GM20000 (cell line): ENCODE measurements at regions not wholly inside any gene's neighbourhood (a gene's known extent, or its start where the extent isn't known, plus 50 kb on each side); places are given as distances from the start of the nearest gene placed in this dataset.

ENCODE experiments used
- DNase-seq: peaks from one replicate; pipeline ENCODE4 v3.0.0; 2012; ENCODE audit warnings: low spot score
- TF ChIP-seq, protein P1 (sequence below): IDR thresholded peaks from 2 replicates; pipeline ENCODE4 v1.5.1; 2012; ENCODE audit warnings: mild to moderate bottlenecking, control low read depth; ENCODE audit errors: extremely low read depth, missing control alignments

DNA sequence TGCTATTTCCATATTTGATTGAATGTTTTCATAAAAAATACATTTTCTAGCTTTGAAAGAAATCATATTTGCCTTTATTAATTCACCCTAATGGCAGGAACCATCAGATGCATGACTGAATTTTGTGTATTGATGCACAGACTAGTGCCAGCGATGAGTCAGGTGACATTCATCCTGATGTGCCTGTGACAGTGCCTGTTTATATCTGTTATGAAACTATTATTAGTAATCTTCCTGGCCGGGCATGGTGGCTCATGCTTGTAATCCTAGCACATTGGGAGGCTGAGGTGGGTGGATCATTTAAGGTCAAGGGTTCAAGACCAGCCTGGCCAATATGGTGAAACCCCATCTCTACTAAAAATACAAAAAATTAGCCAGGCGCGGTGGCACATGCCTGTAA, 170.0 kb downstream of the TSN start:
- TF ChIP-seq, protein P1, sequence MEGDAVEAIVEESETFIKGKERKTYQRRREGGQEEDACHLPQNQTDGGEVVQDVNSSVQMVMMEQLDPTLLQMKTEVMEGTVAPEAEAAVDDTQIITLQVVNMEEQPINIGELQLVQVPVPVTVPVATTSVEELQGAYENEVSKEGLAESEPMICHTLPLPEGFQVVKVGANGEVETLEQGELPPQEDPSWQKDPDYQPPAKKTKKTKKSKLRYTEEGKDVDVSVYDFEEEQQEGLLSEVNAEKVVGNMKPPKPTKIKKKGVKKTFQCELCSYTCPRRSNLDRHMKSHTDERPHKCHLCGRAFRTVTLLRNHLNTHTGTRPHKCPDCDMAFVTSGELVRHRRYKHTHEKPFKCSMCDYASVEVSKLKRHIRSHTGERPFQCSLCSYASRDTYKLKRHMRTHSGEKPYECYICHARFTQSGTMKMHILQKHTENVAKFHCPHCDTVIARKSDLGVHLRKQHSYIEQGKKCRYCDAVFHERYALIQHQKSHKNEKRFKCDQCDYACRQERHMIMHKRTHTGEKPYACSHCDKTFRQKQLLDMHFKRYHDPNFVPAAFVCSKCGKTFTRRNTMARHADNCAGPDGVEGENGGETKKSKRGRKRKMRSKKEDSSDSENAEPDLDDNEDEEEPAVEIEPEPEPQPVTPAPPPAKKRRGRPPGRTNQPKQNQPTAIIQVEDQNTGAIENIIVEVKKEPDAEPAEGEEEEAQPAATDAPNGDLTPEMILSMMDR: no peak
- no peak for DNase-seq

DNA sequence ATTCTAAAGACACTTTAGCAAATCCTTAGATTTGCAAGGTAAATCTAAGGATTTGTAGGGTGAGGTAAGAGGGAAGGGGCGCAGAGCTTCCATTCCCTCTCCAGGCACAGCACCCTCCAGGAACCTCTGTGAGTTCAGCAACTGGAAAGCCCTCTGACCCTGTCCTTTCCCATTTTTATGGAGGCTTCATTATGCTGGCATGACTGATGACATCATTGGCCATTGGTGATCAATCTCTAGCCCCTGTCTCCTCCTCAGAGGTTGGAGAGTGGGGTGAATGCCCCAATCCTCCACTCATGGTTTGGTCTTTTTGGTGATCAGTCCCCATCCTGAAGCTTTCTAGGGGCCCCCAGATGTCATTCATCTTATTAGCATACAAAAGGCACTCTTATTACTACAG, 187.8 kb downstream of the TSN start:
- TF ChIP-seq, protein P1: no peak
- no peak for DNase-seq

DNA sequence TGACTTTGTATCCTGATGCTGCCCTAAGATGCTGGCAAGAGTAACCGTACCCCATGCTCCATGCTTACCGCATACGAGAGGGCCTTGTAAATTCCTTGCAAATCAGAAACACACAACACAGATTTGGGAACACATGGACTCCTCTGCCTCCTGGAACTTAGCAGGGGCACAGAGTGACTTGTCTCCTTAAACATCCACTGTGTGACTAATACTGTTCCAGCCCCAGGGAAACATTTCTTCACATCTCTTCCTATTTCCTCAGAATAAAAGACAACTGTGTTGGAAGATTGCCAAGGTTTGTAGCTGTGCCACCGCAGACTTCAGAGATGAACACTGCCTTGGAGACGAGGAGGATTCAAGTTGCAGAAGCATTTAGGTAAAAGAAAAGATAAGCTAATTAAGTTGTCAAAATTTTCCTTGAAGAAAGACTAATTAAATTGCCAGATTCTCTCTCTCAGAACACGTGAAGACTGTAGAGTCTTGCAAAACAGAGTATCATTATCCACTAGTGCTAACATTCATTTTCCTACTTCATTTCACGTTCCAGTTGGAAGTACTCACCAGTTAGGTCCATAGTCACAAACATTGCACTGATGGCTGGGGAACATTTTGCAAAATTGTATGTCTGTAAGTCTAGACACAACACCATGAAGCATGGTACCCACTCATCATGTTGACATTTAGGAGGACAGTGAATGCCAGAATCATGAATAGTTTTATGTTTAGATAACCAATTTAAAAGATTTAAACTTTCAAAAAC, 188.8 kb downstream of the TSN start:
- TF ChIP-seq, protein P1: no peak
- DNase-seq: no peak

DNA sequence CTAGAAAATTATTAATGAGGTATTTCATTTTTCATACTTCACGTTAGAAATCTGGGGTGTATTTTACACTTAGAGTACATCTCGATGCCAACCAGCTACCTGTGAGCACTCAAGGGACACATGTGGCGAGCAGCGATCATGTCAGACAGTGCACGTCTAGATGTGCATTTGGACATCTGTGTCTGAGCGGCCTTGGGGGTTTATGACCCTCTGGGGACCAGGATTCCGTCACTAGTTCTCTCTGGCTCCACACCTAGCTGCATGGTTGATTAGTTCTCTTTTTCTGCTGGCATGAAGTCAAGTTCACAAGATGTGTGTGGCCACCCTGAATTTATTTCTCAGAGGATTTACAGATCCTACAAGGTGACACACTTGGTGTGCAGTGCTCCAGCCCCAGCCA, 192.2 kb downstream of the TSN start:
- TF ChIP-seq, protein P1: no peak
- no peak for DNase-seq

DNA sequence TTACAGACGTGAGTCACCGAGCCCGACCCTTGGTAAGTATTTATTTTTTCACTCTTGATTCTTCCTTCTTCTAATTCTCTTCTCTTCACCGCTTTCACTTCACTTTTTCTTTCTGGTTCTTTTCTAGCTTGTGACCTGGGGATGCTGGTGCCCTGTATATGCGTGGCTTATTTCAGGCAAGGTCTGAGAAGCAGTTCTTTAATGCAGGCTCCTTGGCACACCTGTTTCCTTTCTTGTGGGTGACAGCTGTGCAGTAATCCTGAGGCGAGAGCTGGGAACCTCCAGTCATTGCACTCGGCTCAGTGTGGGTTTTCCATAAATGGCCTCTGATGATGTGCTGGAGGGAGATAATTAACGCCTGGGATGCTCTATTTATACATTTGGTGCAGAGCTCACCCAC, 193.8 kb downstream of the TSN start:
- TF ChIP-seq, protein P1: no peak
- no peak for DNase-seq

DNA sequence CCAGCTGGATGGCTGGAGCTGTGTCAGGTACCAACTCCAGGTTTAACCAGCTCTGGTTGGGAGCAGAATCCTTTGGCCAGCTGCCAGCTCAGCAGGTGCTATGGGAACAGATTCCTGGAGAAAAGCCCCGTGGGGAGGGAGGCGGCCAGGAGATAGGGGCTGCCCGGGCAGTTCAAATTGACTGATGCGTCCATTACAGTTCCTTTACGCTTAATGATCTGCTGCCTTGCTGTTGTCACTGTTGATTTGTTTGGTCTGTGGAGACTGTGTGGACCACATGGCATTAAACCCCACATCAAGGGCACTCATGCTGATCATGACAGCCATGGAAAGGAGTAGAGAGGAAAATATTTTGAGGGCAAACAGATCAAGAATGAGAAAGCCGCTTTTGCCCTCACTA, 200.0 kb downstream of the TSN start:
- TF ChIP-seq, protein P1: no peak
- DNase-seq: no peak

DNA sequence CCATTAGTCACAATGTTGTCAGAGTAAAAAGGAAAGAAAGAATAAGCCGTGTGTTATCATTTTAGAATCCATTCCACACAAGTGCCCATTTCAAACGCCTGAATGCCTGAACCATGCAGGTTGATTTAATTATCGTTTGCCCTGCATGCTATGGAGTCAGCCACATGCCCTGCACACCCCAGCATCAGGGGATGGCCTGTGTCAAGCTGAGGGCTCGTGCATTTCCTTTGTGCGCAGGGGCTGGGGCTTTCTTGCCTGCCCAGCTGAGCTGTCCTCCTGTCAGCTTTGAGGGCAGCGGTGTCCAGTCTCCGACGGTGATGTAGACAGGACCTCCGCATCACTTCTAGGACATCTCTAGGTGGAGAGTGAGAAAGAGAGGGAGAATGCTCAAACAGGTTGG, 200.4 kb downstream of the TSN start:
- no peak for DNase-seq
- TF ChIP-seq, protein P1: no peak
